ENCODE measurements at regions not wholly inside any gene's neighbourhood (a gene's known extent, or its start where the extent isn't known, plus 50 kb on each side); places are given as distances from the start of the nearest gene placed in this dataset.

- Histone ChIP-seq H3K9me3 (ENCODE audit: low read length) (no peaks in the 10 kb centered on the region), H3K36me3 (ENCODE audit: insufficient read depth, low read length) (no peaks in the 10 kb centered on the region), H2AFZ (ENCODE audit: low read length) (no peak overlapping the region), H3K27ac (ENCODE audit: low read depth, low read length, poor library complexity, severe bottlenecking) (no peak overlapping the region), H3K4me3 (ENCODE audit: low read depth, low read length, poor library complexity, severe bottlenecking) (no peak overlapping the region), H3K79me2 (ENCODE audit: insufficient read depth, low read depth, low read length) (no peaks in the 10 kb centered on the region), H3K4me1 (ENCODE audit: insufficient read depth, low read length, poor library complexity, severe bottlenecking) (no peaks in the 10 kb centered on the region), H3K9me2 (ENCODE audit: insufficient read depth, low read length) (no peaks in the 10 kb centered on the region), H3K4me2 (ENCODE audit: low read length) (no peak overlapping the region), H4K20me1 (ENCODE audit: insufficient read depth, low read length) (no peaks in the 10 kb centered on the region)
- POLR2A ChIA-PET: interaction anchor here (0.5 kb wide), 1 partner anchor 18 kb away, joined by 3 read pairs; no protein-coding TSS in a partner anchor
- DNase-seq (ENCODE audit: low spot score): no peak
- intact Hi-C loops (cut with micrococcal nuclease; ENCODE audit: unreplicated experiment): no loop called here
- no TSS peak for BruUV-seq (replicated peaks)
- TF ChIP-seq CTCF (conservative IDR thresholded peaks at IDR 0.05; ENCODE audit: low read length): no peak
- TF ChIP-seq EZH2phosphoT487 (IDR thresholded peaks at IDR 0.05; ENCODE audit: borderline replicate concordance, low read depth, low read length): no peak
- CTCF ChIA-PET (ENCODE audit: unreplicated experiment): no interaction called here
Observed at GRCh38 chr3:137131081-137131480, 173.3 kb downstream of the IL20RB start.

GRCh38 chr3:137134431-137134830, 176.6 kb downstream of the IL20RB start:
- no peak for DNase-seq (ENCODE audit: low spot score)
- Histone ChIP-seq H2AFZ (ENCODE audit: low read length) (no peak overlapping the region), H4K20me1 (ENCODE audit: insufficient read depth, low read length) (no peaks in the 10 kb centered on the region), H3K79me2 (ENCODE audit: insufficient read depth, low read depth, low read length) (no peaks in the 10 kb centered on the region), H3K4me1 (ENCODE audit: insufficient read depth, low read length, poor library complexity, severe bottlenecking) (no peaks in the 10 kb centered on the region), H3K4me2 (ENCODE audit: low read length) (no peak overlapping the region), H3K4me3 (ENCODE audit: low read depth, low read length, poor library complexity, severe bottlenecking) (no peak overlapping the region), H3K36me3 (ENCODE audit: insufficient read depth, low read length) (no peaks in the 10 kb centered on the region), H3K27ac (ENCODE audit: low read depth, low read length, poor library complexity, severe bottlenecking) (no peak overlapping the region), H3K9me2 (ENCODE audit: insufficient read depth, low read length) (no peaks in the 10 kb centered on the region), H3K9me3 (ENCODE audit: low read length) (no peaks in the 10 kb centered on the region)
- no peak for TF ChIP-seq CTCF (conservative IDR thresholded peaks at IDR 0.05; ENCODE audit: low read length)
- no peak for TF ChIP-seq EZH2phosphoT487 (IDR thresholded peaks at IDR 0.05; ENCODE audit: borderline replicate concordance, low read depth, low read length)
- CTCF ChIA-PET (ENCODE audit: unreplicated experiment): no interaction called here
- BruUV-seq (replicated peaks): no TSS peak
- intact Hi-C loops (cut with micrococcal nuclease; ENCODE audit: unreplicated experiment): no loop called here
- POLR2A ChIA-PET: no interaction called here

GRCh38 chr3:137148406-137148805, 190.6 kb downstream of the IL20RB start:
- H3K4me3 ChIP-seq (ENCODE audit: low read depth, low read length, poor library complexity, severe bottlenecking): no peak overlapping the region
- DNase-seq (ENCODE audit: low spot score): no peak
- no peak overlapping the region for H2AFZ ChIP-seq (ENCODE audit: low read length)
- TF ChIP-seq CTCF (conservative IDR thresholded peaks at IDR 0.05; ENCODE audit: low read length): no peak
- no peak for TF ChIP-seq EZH2phosphoT487 (IDR thresholded peaks at IDR 0.05; ENCODE audit: borderline replicate concordance, low read depth, low read length)
- H3K9me3 ChIP-seq (ENCODE audit: low read length): no peaks in the 10 kb centered on the region
- H3K4me2 ChIP-seq (ENCODE audit: low read length): no peak overlapping the region
- no peaks in the 10 kb centered on the region for H3K9me2 ChIP-seq (ENCODE audit: insufficient read depth, low read length)
- intact Hi-C loops (cut with micrococcal nuclease; ENCODE audit: unreplicated experiment): no loop called here
- no peak overlapping the region for H3K27ac ChIP-seq (ENCODE audit: low read depth, low read length, poor library complexity, severe bottlenecking)
- CTCF ChIA-PET (ENCODE audit: unreplicated experiment): no interaction called here
- no peaks in the 10 kb centered on the region for H4K20me1 ChIP-seq (ENCODE audit: insufficient read depth, low read length)
- H3K79me2 ChIP-seq (ENCODE audit: insufficient read depth, low read depth, low read length): no peaks in the 10 kb centered on the region
- H3K36me3 ChIP-seq (ENCODE audit: insufficient read depth, low read length): no peaks in the 10 kb centered on the region
- POLR2A ChIA-PET: no interaction called here
- BruUV-seq (replicated peaks): no TSS peak
- H3K4me1 ChIP-seq (ENCODE audit: insufficient read depth, low read length, poor library complexity, severe bottlenecking): no peaks in the 10 kb centered on the region
